ENCODE measurements at regions not wholly inside any gene's neighbourhood (a gene's known extent, or its start where the extent isn't known, plus 50 kb on each side); places are given as distances from the start of the nearest gene placed in this dataset.

DNA sequence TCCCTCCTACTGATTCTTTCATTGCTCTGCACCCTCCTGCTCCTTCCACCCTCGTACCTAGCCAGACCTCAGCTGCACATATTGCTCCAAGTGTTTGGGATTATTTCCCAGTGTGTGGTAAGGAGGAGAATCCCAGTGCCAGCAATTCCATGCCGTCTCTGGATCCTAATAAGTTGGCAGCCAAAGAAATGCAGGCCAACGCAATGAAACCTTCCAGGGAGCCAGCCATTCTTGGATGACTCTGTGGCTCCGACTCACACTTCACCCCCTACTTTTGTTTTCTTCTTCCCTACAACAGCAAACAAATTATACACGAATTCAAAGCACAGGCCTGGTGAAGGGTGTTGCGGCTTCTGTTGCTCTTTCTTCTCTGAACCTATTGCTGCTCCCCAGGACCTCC lies 82.5 kb upstream of the SLC1A3 start:
- TF ChIP-seq, protein P1, sequence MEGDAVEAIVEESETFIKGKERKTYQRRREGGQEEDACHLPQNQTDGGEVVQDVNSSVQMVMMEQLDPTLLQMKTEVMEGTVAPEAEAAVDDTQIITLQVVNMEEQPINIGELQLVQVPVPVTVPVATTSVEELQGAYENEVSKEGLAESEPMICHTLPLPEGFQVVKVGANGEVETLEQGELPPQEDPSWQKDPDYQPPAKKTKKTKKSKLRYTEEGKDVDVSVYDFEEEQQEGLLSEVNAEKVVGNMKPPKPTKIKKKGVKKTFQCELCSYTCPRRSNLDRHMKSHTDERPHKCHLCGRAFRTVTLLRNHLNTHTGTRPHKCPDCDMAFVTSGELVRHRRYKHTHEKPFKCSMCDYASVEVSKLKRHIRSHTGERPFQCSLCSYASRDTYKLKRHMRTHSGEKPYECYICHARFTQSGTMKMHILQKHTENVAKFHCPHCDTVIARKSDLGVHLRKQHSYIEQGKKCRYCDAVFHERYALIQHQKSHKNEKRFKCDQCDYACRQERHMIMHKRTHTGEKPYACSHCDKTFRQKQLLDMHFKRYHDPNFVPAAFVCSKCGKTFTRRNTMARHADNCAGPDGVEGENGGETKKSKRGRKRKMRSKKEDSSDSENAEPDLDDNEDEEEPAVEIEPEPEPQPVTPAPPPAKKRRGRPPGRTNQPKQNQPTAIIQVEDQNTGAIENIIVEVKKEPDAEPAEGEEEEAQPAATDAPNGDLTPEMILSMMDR (IDR thresholded peaks at IDR 0.05) = no peak
- H3K36me3 ChIP-seq = no peaks in the 10 kb centered on the region
- no peak overlapping the region for H3K4me3 ChIP-seq
- no peaks in the 10 kb centered on the region for H3K4me1 ChIP-seq
- no peak for DNase-seq
- no peaks in the 10 kb centered on the region for H3K9me3 ChIP-seq
- no peak overlapping the region for H3K27ac ChIP-seq
- intact Hi-C loops (cut with DNase I; ENCODE audit: low total_unique reads) = no loop called here
- H3K27me3 ChIP-seq = no peaks in the 10 kb centered on the region

DNA sequence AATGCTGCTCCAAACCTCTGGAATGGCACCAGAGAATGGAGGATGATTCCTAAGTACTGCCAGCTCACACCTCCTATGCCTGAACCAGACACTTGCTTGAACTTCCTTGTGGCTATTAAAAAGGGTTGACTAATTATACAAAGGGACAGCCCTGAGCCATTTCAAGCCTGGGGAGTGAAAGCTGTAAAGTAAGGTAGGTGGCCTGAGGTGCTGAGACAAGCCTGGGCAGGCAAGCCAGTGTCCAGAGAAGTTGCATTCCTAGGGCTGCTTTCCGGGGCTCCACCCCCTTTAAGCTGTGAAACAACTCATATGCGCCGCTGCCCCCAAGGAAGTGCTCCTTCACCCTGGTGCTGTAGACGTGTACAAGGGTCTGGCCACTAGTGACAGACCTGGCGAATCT lies 79.9 kb upstream of the SLC1A3 start:
- TF ChIP-seq, protein P1 (IDR thresholded peaks at IDR 0.05) = no peak
- no peaks in the 10 kb centered on the region for H3K36me3 ChIP-seq

GRCh38 chr5:36528588-36528987 lies 77.8 kb upstream of the SLC1A3 start:
- TF ChIP-seq, protein P1 (IDR thresholded peaks at IDR 0.05) = no peak
- Histone ChIP-seq H3K36me3 (no peaks in the 10 kb centered on the region), H3K4me1 (no peaks in the 10 kb centered on the region), H3K4me3 (no peak overlapping the region), H3K9me3 (no peaks in the 10 kb centered on the region), H3K27me3 (no peaks in the 10 kb centered on the region), H3K27ac (no peak overlapping the region)
- no peak for DNase-seq
- intact Hi-C loops (cut with DNase I; ENCODE audit: low total_unique reads) = no loop called here

More for the DNA sequence above, 79.9 kb upstream of the SLC1A3 start:
- no peak for DNase-seq
- Histone ChIP-seq H3K4me1 (no peaks in the 10 kb centered on the region), H3K9me3 (no peaks in the 10 kb centered on the region), H3K27ac (no peak overlapping the region), H3K27me3 (no peaks in the 10 kb centered on the region), H3K4me3 (no peak overlapping the region)
- intact Hi-C loops (cut with DNase I; ENCODE audit: low total_unique reads) = no loop called here

- no peak for DNase-seq
- intact Hi-C loops (cut with DNase I; ENCODE audit: low total_unique reads) = no loop called here
- H3K27ac ChIP-seq = no peak overlapping the region
Observed at GRCh38 chr5:36529142-36529541, 77.3 kb upstream of the SLC1A3 start.

DNA sequence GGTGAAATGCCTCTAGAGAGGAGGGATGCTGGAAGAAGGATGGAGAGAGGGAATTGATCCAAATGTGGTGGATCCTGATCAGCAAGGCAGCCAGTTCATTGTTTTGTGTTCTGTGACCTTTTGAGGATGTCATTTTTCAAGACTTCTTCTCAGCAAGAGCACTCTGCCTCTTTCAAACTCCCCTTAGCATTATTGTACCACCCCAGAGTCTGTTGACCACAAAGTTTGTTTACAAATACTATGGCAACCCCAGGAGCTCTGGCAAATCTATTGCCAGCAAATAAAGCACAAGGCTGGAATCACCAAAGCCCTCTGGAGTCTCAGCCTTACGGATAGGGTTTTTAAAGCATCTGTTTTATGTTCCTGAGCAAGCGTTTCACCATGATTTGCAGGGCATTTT lies 76.2 kb upstream of the SLC1A3 start:
- TF ChIP-seq, protein P1 (IDR thresholded peaks at IDR 0.05) = no peak
- Histone ChIP-seq H3K4me1 (no peaks in the 10 kb centered on the region), H3K9me3 (no peaks in the 10 kb centered on the region), H3K4me3 (no peak overlapping the region), H3K27ac (no peak overlapping the region), H3K27me3 (no peaks in the 10 kb centered on the region), H3K36me3 (no peaks in the 10 kb centered on the region)
- intact Hi-C loops (cut with DNase I; ENCODE audit: low total_unique reads) = loop anchor here (5.0 kb wide), 1 partner anchor 1207 kb away; no protein-coding TSS in a partner anchor
- no peak for DNase-seq

More at GRCh38 chr5:36529142-36529541, 77.3 kb upstream of the SLC1A3 start:
- Histone ChIP-seq H3K27me3 (no peaks in the 10 kb centered on the region), H3K4me1 (no peaks in the 10 kb centered on the region), H3K4me3 (no peak overlapping the region), H3K9me3 (no peaks in the 10 kb centered on the region), H3K36me3 (no peaks in the 10 kb centered on the region)
- TF ChIP-seq, protein P1 (IDR thresholded peaks at IDR 0.05) = no peak

- intact Hi-C loops (cut with DNase I; ENCODE audit: low total_unique reads) = loop anchor here (5.0 kb wide), 1 partner anchor 1206 kb away; no protein-coding TSS in a partner anchor
- Histone ChIP-seq H3K36me3 (no peaks in the 10 kb centered on the region), H3K4me3 (no peak overlapping the region), H3K4me1 (peaks cover 0 to 3% (median 0%) of the 10 kb centered on the region in 4 donors), H3K27me3 (no peaks in the 10 kb centered on the region), H3K27ac (no peak overlapping the region), H3K9me3 (no peaks in the 10 kb centered on the region)
- TF ChIP-seq, protein P1 (IDR thresholded peaks at IDR 0.05) = no peak
- no peak for DNase-seq
Observed at GRCh38 chr5:36531401-36531800, 75.0 kb upstream of the SLC1A3 start.

All from tibial artery (tissue), 4 donors.